ENCODE measurements at regions not wholly inside any gene's neighbourhood (a gene's known extent, or its start where the extent isn't known, plus 50 kb on each side); places are given as distances from the start of the nearest gene placed in this dataset.

GRCh38 chr11:80116796-80117195 is 676.0 kb upstream of the TENM4 start:
- Histone ChIP-seq H4K5ac (ENCODE audit: insufficient read length, low read depth, low read length) (no peak overlapping the region), H3K4me2 (ENCODE audit: insufficient read depth, insufficient read length, low read length) (no peak overlapping the region), H2BK5ac (ENCODE audit: insufficient read length, low read length) (no peak overlapping the region), H3K56ac (ENCODE audit: insufficient read length, low read depth, low read length) (no peak overlapping the region), H2BK20ac (ENCODE audit: low read depth, low read length, poor library complexity, severe bottlenecking) (no peak overlapping the region), H3K27me3 (ENCODE audit: insufficient read depth, low read length) (no peaks in the 10 kb centered on the region), H3K14ac (ENCODE audit: insufficient read depth, low read length) (no peak overlapping the region), H4K91ac (ENCODE audit: insufficient read length, low read depth, low read length) (no peak overlapping the region), H3K9ac (ENCODE audit: extremely low read depth, insufficient read length, low read length) (no peak overlapping the region), H4K8ac (replicated peaks; ENCODE audit: insufficient read length, low read depth, low read length) (no peak overlapping the region), H3K23ac (ENCODE audit: insufficient read length, low read depth, low read length) (no peak overlapping the region), H3K18ac (ENCODE audit: insufficient read length, low read depth, low read length) (no peak overlapping the region), H3K4me1 (ENCODE audit: insufficient read depth, low read length) (no peaks in the 10 kb centered on the region), H2BK15ac (ENCODE audit: low read depth, low read length) (no peak overlapping the region; the same call in 1 of the 2 replicates), H3K9me3 (ENCODE audit: control insufficient read depth, low read depth, low read length) (no peaks in the 10 kb centered on the region), H2BK12ac (ENCODE audit: insufficient read length, low read depth, low read length) (no peak overlapping the region), H3K79me2 (ENCODE audit: insufficient read depth, low read length) (no peaks in the 10 kb centered on the region), H4K20me1 (ENCODE audit: control insufficient read depth, insufficient read depth, insufficient read length) (no peaks in the 10 kb centered on the region), H3K23me2 (ENCODE audit: insufficient read length, low read depth, low read length, poor library complexity, severe bottlenecking) (no peaks in the 10 kb centered on the region), H3K79me1 (ENCODE audit: insufficient read depth, low read depth, low read length, poor library complexity, severe bottlenecking) (no peaks in the 10 kb centered on the region), H3K4ac (ENCODE audit: low read depth, low read length) (no peak overlapping the region), H3K27ac (ENCODE audit: insufficient read length, low read depth, low read length) (no peak overlapping the region), H2AK5ac (ENCODE audit: insufficient read length, low read length) (no peak overlapping the region), H3T11ph (ENCODE audit: low read length) (no peak overlapping the region), H2BK120ac (ENCODE audit: low read depth, low read length, poor library complexity, severe bottlenecking) (no peak overlapping the region), H2AFZ (ENCODE audit: low read length) (no peak overlapping the region)
- H3K4me3 Mint-ChIP-seq = no peak overlapping the region
- no peaks in the 10 kb centered on the region; the same call in 1 of the 2 replicates for H3K27me3 Mint-ChIP-seq (ENCODE audit: low read depth)
- H3K4me1 Mint-ChIP-seq = 0 out of 4 replicates have a peak, but pooled peaks cover 0 to 3% of the 10 kb centered on the region in 2 experiments
- no peak for TF ChIP-seq CTCF (conservative IDR thresholded peaks at IDR 0.05)
- no CpG with 5 or more reads among the region's 3 CpGs for WGBS (ENCODE audit: extremely low coverage, insufficient read length, low lambda C conversion rate)
- H3K36me3 Mint-ChIP-seq (ENCODE audit: insufficient read depth in 1 of 3, low read depth in 3 of 3) = no peaks in the 10 kb centered on the region
- no peaks in the 10 kb centered on the region for H3K9me3 Mint-ChIP-seq
- H3K27ac Mint-ChIP-seq = peak overlapping the region in 1 of 3 experiments; percentile 2; a peak in 1 of 7 replicates
- DNase-seq = no peak

Data from H9 (cell line).